ENCODE measurements at regions not wholly inside any gene's neighbourhood (a gene's known extent, or its start where the extent isn't known, plus 50 kb on each side); places are given as distances from the start of the nearest gene placed in this dataset.

- H3K4me3 ChIP-seq (ENCODE audit: low read depth, low read length): no peak overlapping the region
- TF ChIP-seq CTCF (IDR thresholded peaks at IDR 0.05; ENCODE audit: control insufficient read depth, extremely low read depth, insufficient read depth): no peak
- DNase-seq (ENCODE audit: low read depth): no peak
Observed at GRCh38 chr17:6313835-6314234, 121.1 kb downstream of the AIPL1 start.

- no peak for TF ChIP-seq CTCF (IDR thresholded peaks at IDR 0.05; ENCODE audit: control insufficient read depth, extremely low read depth, insufficient read depth)
- DNase-seq (ENCODE audit: low read depth): no peak
Observed at GRCh38 chr17:6306820-6307219, 128.1 kb downstream of the AIPL1 start.

GRCh38 chr17:6305613-6306360 is 129.1 kb downstream of the AIPL1 start:
- TF ChIP-seq CTCF (IDR thresholded peaks at IDR 0.05; ENCODE audit: control insufficient read depth, extremely low read depth, insufficient read depth): no peak
- DNase-seq (ENCODE audit: low read depth): no peak
- H3K4me3 ChIP-seq (ENCODE audit: low read depth, low read length): no peak overlapping the region

More at GRCh38 chr17:6306820-6307219, 128.1 kb downstream of the AIPL1 start:
- no peak overlapping the region for H3K4me3 ChIP-seq (ENCODE audit: low read depth, low read length)

DNA sequence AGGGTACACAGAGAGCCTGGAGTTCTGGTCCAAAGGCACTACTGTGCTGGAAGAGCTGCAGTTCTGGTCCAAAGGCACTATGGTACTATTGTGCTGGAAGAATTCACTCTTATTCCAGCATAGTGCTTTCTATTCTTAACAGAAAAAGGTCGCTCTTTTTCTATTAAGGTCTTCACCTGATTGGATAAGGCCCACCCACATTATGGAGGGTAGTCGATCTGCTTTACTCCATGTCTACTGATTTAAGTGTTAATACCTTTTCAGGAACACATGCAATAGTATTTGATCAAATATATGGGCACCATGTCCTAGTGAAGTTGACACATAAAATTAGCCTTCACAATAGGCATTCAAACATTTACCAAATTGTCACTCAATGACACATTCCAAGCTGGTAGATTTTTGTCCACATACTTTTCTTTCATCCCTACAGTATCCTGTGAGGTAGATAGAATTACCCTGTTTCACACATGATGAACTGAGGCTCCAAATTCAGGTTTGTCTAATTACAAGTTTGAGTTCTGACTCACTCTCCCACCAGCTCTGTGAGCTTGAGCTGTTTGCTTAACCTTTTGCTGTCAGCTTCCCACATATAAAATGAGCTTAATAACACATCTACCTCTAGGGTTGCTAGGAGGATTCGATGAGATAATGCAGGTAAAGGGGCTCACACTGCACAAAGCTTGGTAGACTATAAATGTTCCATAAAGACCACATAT is 129.9 kb downstream of the AIPL1 start:
- DNase-seq (ENCODE audit: low read depth): no peak
- no peak for TF ChIP-seq CTCF (IDR thresholded peaks at IDR 0.05; ENCODE audit: control insufficient read depth, extremely low read depth, insufficient read depth)
- no peak overlapping the region for H3K4me3 ChIP-seq (ENCODE audit: low read depth, low read length)

DNA sequence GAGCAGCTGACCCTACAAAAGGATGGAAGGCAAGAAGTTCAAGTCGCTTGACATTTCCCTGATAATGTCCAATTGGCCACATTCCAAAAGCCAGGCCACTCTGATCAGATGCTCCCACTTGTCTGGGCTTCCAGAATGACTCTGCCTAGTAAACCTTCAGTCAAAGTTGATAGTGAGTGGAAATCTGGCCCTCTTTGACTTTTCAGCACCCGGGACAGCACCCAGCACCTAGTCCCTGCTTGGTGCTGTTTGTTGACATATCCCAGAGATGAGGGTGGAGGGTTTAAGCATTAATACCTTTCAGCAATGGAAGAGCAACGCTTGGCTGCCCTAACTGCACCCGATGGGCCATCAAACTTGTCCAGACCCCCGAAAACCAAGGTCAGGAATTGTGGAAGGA is 131.3 kb downstream of the AIPL1 start:
- no peak for TF ChIP-seq CTCF (IDR thresholded peaks at IDR 0.05; ENCODE audit: control insufficient read depth, extremely low read depth, insufficient read depth)
- H3K4me3 ChIP-seq (ENCODE audit: low read depth, low read length): no peak overlapping the region
- no peak for DNase-seq (ENCODE audit: low read depth)

DNA sequence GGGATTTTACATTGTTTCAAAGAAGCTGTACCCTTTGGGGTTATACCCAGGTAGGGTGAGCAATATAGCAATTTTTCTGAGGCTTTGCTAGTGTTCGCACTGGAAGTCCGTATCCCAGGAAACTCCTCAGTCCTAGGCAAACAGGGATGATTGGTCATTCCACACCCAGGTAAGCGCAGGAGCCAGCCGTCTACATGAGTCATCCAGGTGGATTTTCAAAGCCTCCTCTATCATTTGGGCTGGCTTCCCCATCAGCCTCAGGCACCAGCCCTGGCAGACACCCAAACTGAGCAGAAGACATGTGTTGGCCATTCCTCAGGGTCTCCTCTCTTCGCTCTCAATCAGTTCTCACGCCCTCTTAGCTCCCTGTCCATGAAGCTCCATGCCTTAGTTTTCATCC is 135.6 kb downstream of the AIPL1 start:
- no peak overlapping the region for H3K4me3 ChIP-seq (ENCODE audit: low read depth, low read length)
- TF ChIP-seq CTCF (IDR thresholded peaks at IDR 0.05; ENCODE audit: control insufficient read depth, extremely low read depth, insufficient read depth): no peak
- no peak for DNase-seq (ENCODE audit: low read depth)

Data from LNCaP clone FGC (cell line).